IPS-NIHi7 (cell line): ENCODE measurements at regions not wholly inside any gene's neighbourhood (a gene's known extent, or its start where the extent isn't known, plus 50 kb on each side); places are given as distances from the start of the nearest gene placed in this dataset.

ENCODE experiments used
- DNase-seq: peaks from one replicate; pipeline ENCODE4 v3.0.0; 2012; ENCODE audit warnings: mixed read lengths; ENCODE audit errors: extremely low spot score

DNA sequence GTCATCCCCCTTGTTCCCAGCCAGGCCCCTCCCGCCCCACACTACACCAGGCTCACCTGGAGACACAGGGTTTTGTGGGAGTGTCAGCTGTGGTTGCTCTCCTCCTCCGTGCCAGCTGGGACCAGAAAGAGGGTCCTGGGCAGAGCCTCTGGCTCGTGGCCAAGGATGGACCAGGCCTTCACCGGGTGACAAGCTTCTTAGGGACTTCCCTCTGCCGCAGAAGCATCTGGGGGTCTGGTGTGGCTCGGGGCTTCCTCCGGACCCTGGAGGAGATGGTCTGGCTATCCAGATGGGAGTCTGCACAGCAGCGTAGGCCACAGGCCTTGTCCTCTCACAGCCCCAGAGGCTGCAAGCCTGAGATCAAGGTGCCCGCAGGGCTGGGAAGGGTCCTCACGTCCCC, 63.8 kb upstream of the CFAP46 start:
- DNase-seq: no peak

DNA sequence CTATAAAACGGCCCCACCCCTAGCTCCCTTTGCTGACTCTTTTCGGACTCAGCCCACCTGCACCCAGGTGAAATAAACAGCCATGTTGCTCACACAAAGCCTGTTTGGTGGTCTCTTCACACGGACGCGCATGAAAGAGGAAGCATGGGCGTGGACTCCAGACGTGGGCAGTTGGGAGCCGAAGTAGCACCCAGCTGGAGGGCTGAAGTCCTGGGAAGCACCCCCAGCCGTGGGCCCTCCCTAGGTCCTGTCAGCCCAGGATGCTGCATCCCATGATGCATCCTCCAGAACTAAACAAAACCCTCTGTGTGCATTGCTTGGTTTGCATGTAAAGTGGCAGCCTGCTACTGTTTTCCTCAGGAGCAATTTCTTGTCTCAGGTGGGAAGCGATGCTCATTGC, 62.1 kb upstream of the CFAP46 start:
- DNase-seq: no peak

DNA sequence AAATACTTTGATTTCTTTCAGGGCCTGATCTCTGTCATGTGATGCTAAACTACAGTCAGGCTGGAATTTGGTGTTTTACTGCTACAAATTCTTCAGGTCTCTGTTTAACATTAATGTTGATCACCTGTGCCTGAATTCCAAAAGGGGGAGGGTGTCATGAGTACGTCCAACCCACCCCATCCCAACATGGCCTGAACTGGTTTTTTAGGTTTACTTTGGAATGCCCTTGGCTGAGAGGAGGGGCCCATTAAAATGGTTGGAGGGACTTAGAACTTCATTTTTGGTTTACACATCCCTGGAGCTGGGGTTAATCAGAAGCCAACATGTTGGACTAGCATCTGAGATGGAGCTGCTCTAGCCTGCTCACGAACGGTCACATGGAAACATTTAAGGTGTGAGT, 60.8 kb upstream of the CFAP46 start:
- no peak for DNase-seq

DNA sequence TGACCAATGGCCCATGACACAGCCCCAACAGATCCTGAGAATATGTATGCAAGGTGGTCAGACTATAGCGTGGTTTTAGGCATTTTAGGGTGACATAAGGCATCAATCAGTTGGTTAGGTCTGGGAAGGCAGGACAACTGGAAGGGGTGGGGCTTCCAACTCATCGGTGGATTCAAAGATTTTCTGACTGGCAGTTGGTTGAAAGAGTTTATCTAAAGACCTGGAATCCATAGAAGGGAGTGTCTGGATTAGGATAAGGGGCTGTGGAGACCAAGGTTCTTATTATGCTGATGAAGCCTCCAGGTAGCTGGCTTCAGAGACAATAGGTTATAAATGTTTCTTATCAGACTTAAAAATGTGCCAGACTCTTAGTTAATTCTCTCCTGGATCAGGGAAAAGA, 60.3 kb upstream of the CFAP46 start:
- no peak for DNase-seq

DNA sequence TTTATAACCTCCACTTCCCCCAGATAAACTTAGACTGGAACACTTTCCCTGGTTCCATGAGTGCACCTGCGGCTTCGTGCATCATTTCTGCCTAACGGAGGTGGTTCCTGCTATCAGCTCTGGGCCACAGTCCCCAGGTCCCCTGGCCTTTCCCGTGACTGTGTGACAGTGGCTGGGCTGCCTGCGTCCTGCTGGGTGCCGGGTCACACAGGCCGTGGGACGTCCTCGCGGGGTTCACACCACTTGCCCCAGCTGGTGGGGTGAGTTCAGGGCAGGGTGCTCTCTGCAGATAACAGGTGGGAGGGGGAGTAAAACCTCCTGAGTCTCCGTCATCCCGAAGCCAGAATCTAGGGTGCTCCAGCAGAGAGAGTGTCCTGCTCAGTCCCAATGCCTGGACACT, 58.7 kb upstream of the CFAP46 start:
- no peak for DNase-seq

DNA sequence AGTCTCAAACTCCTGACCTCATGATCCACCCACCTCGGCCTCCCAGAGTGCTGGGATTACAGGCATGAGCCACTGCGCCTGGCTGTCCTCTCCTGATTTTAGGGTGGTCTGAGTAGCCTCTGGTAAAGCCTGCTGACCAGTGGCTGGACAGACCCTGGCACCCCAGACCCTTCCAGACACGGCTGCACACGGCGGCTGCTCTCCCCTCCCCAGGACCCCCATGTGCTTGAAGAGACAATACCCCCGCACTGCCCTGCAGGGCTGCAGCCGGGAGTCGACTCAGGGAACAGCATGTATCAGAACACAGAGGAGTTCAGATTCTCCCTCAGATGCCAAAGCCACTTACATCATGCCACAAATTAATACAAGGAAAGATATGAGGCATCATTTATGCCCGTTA, 58.3 kb upstream of the CFAP46 start:
- DNase-seq: no peak

DNA sequence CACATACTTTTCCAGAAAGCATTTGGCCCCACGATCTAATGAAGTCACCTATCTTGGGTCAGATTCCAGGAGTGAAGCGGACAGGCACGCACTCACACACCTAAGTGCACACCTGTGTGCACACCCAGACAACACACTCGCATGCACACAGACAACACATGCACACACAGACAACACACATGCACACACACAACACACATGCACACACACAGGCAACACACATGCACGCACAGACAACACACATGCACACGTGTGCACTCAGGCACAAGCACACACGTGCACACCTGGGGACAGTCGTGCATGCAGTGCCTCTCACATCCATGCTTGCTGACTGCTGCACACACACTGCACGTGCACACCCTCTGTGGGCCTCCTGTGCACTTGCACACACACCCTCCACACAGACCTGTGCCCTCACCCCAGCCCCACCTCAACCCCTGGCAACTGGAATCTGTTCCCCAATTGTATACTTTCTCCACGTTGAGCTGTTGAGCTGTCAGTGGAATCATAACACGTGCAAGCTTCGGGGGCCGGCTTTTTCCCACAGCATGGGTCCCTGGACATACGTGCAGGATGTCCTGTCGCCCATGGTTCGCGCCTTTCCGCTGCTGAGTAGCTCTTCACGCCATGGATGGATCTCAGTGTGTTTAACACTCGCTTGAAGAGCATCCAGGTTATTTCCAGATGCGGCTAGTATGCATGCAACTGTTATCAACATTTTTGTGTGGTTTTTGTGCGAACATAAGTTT, 55.3 kb upstream of the CFAP46 start:
- DNase-seq: no peak

DNA sequence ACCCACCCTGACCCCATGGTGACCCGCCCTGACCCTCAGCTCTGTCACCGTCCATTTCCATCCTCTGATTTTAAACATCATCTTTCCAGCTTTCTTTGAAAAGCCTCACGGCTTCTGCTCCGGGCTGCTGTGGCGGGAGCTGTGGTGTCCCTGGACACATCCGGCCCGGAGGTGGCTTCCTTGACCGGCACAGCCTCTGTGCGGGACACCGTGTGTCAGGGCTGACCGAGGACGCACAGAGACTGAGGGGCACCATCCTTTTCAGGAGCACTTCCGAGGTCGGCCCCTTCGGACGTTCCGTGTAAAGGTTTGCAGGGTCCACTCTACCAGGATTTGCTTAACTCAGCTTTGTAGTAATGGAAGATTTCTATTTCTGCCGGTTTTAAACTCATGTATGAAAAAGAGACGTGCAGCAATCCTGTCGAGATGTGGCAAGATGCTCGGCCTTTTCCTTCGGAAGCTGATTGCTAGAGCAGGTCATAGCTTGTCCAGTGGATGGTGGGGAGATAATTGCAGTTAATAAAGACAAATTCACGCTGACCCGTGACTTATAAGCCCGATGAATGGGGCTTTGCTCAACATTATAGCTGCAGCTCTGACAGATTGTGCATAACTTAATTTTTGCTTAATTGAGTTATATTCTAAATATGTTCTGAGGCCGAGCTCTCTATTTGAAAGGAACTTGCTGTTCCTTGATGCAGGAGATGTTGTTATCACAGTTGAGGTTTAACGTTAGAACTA, 54.4 kb upstream of the CFAP46 start:
- no peak for DNase-seq

DNA sequence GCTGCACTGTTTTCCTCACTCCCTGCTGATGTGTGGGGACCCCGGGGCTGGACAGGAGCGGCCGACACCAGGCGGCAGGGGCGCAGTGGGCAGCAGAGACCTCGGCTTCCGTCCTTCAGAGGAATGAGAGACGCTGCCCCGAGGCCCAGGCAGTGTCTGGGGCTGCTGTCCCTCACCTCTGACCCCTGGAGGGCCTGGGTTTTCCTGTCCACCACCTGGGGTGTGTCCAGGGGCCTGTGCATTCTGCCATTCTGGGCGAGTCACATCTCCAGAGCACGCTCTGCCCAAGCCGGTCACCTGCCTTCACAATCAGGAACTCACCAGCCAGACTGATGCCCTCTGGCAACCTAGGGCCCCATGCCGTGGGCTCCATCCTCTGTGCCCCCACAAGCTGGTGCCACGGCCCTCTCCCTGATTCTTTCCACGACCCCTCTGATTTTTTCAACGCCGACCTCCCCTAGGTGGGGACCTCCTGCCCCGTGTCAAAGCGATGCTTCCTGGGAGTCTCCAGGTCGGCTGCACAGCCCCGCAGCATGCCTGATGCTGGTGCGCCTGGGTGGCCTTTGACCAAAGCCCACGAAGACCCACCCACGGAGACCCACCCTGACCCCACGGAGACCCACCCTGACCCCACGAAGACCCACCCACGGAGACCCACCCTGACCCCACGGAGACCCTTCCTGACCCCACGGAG, 53.7 kb upstream of the CFAP46 start:
- DNase-seq: no peak

DNA sequence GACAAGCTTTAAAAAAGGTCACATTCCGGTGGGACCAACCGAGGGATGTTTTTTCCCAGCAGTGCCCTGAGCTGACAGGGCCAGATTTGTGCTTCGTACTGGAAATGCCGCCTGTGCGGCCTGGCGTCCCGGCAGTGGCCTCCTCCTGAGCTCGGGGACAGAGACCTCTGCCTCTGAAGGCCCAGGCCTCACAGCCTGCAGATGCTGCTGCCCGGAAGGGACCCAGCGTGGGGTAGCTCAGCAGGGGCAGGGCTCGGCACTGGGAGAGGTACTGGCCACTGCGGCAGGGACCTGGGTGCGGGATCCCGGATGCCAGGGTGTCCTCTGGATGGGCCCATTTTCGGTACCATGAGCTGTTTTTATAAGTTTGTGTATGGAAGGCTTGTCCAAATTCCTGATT, 52.4 kb upstream of the CFAP46 start:
- DNase-seq: no peak

DNA sequence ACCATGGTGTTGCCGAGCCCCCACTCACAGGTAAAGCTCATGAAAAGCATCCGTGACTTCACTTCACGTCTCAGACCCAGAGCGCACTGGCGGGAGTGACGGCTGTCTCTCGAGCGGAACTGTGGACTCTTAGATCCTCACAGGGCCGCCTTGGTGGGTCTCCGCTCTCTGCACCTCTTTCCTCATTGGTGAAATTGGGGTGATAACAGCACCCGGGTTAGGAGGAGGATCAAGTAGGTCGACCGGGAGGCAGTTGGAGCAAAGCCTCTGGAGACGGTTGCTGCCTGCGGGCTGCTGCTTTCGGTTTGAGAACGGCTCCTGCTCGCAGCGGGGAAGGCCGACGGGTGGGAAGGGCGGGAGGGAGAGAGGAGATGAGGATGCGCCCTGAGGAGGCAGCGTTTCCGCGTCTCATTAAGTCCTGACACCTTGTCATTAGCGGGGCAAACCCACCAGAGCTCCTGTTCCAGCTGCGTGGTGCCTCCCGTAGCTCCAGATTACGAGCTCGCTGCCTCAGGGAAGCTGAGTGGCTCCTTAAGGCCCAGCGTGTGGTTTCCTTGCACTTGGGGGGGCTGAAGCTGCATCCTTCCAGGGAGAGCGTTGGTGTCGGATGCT, 51.9 kb upstream of the CFAP46 start:
- no peak for DNase-seq

DNA sequence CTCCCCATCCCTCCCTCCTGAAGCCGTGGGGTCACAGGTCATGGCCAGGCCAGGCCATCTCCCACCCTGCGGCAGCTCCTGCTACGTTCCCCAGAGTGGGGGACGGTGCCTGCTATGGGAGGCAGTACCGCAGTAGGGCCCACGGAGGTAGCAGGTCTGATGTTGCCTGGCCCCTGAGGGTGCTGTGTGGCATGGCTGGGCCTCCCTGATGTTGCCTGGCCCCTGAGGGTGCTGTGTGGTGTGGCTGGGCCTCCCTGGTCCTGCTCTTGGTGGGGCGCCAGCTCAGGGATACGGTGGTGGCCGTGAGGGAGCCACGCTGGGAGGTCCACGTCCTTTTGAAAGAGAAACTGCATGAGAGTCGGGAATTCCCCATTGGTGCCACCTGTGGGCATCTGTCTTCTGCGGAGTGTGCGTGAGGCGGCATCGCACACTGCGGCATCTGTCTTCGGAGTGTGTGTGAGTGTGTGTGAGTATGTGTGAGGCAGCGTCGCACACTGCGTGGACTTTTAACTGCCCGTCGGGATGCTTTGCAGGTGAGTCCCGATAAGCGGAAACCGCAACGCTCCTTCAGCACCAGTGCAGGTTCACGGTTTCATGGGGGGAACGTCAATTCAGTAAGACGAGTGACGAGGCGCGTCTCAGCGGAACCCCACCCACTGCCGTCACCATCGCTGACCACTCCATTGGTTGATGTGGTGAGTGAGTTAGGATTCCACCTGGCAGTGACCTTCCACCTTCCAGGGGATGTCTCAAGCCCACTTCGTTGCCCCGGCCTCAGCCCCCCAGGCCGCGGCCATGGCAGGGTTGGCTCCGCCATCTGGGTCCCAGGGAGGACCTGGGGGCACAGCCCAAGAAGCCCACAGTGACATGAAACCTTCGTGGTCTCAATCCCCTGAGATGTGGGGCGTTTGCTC, 51.2 kb upstream of the CFAP46 start:
- no peak for DNase-seq

DNA sequence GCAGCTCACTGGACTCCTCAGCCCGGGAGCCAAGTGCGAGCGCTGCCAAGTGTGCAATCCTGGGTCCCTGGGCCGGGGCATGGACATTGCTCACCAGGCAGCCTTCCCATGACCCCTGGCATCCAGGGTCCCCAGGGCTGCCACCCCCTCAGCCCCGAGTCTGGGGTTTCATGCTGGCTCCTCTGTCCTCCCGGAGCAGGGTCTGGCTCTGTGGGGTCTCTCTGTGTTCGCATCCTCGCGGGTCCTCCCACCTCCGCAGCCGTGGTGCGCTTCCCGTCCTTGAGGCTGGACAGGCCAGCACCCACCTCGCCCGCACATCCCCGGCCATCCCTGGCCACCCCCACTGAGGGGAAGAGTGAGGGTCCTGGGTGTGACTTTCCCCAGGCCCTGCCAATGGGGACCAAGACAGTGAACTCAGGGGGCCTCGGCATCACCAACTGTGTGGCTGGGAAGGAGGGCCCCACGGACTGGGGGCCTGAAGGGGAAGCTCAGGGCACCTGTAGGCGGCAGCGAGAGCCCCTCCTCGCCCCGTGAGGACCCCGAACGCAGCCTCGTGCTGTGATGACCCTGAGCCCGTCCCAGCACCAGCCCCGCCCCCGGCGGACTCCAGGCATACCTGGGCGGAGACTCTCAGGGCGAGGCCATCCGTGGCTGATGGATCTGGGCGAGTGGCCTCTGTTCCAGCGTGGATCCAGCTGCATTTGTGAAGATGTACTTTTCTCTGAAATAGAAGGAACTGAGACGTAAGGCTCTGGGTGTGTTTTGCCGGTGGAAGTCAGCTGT, 50.3 kb upstream of the CFAP46 start:
- no peak for DNase-seq
